Putamen (tissue), 1 donor: ENCODE measurements at regions not wholly inside any gene's neighbourhood (a gene's known extent, or its start where the extent isn't known, plus 50 kb on each side); places are given as distances from the start of the nearest gene placed in this dataset.
"Not testable (repeated sequence)": the region's sequence is repeated elsewhere in the genome, so short reads cannot be mapped to it uniquely, and the experiment has no call there.

Experiments used
- DNase-seq: peaks from one replicate; pipeline ENCODE4 v3.0.0-alpha.2; 2016; ENCODE audit warnings: low spot score

DNA sequence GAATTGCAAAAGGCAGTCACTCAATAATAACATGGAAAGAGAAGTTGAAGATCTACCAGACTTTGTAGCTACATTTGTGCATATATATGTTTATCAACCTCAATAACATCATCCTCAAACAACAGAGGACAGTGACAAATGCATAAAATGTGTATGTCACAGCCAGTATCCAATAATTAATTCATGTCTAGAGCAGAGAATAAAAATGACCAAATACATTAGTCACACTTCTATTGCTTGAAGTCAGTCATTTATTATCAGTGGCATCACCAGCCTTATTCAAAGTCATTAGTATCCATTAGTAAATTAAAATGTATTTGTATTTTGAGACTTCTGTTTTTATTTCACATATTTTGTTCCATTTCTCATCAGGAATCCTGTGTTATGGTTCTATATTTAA is 852.8 kb downstream of the XPNPEP1 start:
- DNase-seq, result no peak

DNA sequence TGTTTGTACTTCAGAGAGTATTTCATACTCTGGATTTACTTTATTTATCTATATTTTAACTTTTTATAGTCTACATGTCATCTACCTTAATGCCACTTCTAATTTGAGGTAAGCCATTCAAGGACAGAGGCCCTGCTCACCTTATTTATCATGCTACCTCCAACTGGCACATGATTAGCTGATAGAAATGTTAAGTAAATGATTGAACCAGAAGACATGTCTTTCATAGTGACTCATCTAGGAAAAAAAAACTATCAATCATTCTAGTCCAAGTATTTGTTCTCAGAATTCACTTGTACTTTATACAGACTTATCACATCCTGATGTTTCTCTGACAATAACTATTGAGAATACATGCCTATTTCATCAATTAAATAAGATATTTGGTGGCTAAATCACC is 856.3 kb downstream of the XPNPEP1 start:
- no peak for DNase-seq

GRCh38 chr10:109065821-109066220 is 857.5 kb downstream of the XPNPEP1 start:
- DNase-seq, result no peak

GRCh38 chr10:109062371-109062770 is 860.9 kb downstream of the XPNPEP1 start:
- DNase-seq, result no peak

- no peak for DNase-seq
These were observed 868.1 kb downstream of the XPNPEP1 start for GRCh38 chr10:109055243-109055642.

GRCh38 chr10:109047856-109048255 is 875.5 kb downstream of the XPNPEP1 start:
- no peak for DNase-seq

DNA sequence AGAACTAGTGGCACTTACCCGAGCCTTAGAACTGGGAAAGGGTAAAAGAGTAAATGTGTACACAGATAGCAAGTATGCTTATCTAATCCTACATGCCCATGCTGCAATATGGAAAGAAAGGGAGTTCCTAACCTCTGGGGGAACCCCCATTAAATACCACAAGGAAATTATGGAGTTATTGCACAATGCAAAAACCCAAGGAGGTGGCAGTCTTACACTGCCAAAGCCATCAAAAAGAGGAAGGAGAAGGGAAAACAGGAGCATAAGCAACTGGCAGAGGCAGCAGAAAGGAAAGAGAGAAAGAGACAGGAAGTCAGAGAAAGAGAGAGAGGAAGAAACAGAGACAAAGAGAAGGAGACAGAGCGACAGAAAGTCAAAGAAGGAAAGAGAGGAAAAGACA is 876.9 kb downstream of the XPNPEP1 start:
- DNase-seq, result not testable (repeated sequence)

GRCh38 chr10:109040622-109041021 is 882.7 kb downstream of the XPNPEP1 start:
- DNase-seq, result no peak

DNA sequence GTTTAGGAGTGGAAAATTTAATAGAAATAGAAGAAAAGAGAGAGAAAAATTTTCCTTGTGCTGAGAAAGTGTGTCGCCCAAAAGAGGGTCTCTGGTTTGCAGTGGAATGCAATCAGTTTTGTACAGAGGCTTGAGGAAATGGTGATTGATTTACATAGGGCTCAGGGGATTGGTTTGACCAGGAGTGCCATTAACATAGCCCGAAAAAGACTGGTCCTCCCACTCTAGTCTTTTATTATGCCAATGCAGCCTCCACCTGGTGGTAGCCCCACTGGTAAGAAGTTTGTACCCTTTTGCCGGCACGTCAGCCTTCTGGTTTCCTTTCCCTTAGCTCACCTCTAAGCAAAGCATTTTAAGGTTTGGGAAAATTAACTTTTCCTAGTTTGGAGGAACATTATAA is 885.3 kb downstream of the XPNPEP1 start:
- DNase-seq, result no peak

GRCh38 chr10:109030581-109031210 is 892.6 kb downstream of the XPNPEP1 start:
- no peak for DNase-seq

DNA sequence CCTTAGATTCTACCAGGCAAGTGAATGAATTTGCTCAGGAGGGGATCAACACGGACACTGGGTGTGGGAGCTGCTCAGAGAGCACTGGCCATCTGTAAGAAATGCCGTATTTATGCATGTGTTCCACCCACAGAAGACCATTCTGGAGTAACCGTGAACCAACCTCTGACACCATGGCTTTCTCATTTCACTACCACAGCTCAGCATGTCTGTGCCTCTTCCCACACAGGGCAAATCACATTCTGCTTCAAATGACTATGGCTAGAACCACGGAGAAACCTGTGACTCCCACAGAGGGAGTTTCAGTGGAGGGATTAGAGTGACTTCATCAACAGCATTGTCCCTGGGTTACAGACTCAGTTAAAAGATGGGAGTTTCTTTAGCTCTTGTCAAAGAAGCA is 893.4 kb downstream of the XPNPEP1 start:
- DNase-seq, result no peak

- DNase-seq, result no peak
These were observed 895.7 kb downstream of the XPNPEP1 start for GRCh38 chr10:109027534-109028185.

DNA sequence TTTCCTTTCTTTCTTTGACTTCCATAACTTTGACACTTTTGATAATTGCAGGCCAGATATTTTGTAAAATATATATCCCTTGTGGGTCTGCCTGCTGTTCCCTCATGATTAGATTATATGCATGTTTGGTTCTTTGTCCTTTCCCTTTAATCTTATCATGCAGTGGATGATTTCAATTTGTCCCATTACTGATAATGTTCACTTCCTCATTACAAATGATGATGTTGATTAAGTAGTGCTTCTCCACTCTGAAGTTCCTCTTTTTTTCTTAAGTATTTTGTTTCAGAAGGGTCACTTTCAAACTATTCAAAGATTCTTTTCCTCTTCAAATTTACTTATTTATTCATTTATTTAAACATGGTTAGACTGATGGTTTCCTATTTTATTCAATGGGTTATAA is 898.1 kb downstream of the XPNPEP1 start:
- no peak for DNase-seq

GRCh38 chr10:109022417-109023049 is 900.8 kb downstream of the XPNPEP1 start:
- no peak for DNase-seq

DNA sequence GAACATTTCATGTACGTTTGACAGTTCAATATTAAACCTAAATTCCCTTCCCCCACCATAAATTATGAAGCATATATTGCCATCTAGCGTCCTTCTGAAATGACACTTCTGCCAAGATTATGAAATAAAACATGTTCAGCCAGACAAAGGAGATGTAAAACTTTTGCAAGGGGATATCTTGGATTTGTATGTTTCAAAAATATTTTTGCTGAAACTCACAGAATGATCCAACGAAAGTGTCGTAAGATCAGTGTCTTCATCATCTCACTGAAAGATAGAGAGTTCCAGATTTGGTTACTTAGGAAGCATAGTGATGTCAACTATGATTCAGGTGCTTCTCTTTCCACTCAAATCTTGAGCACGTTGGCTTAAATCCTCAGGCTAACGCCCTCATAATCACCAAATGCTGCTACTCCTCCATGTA is 904.3 kb downstream of the XPNPEP1 start:
- no peak for DNase-seq

GRCh38 chr10:109007514-109007913 is 915.8 kb downstream of the XPNPEP1 start:
- DNase-seq, result no peak

GRCh38 chr10:108990441-108990840 is 932.9 kb downstream of the XPNPEP1 start:
- no peak for DNase-seq

DNA sequence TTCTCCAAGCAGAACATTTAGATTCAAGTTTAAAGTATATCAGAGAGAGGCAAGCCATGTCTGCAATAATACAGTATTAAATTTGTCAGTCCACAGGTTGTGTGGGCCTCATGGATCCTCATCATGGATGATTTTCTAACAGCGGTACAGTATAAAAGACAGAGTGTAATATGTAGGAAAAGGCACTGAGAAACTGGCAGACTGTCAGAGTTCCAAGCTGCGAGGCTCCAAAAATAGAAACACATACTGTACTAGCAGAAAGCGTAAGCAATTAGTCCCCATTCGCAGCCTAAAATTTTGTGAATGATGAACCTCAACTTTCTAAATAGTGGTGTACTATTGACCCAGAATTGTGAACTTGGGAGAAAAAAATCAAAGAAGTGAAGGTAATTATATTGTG is 933.3 kb downstream of the XPNPEP1 start:
- DNase-seq, result no peak

DNA sequence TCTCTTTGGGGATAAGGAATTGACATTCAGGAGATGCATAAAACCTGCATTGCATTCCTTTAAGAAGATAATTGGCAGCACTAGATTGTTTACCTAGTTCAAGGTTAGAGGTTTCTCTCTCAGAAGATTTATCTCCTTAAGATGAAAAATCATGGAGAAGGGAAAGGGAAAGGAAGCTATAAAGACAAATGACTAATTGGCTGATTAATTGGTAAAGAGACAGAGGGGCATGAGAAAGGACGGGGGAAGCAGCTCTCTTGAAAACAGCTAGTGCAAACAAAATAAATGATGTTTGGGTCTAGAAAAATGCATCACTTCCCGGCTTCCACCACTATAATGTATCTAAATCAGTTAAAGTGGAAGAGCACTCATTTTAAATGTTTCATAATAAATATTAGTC is 941.2 kb downstream of the XPNPEP1 start:
- no peak for DNase-seq

- DNase-seq, result no peak
These were observed 942.4 kb downstream of the XPNPEP1 start for GRCh38 chr10:108980869-108981268.

GRCh38 chr10:108975459-108976058 is 947.8 kb downstream of the XPNPEP1 start:
- no peak for DNase-seq

GRCh38 chr10:108970016-108970415 is 953.3 kb downstream of the XPNPEP1 start:
- DNase-seq, result no peak

- no peak for DNase-seq
These were observed 956.9 kb downstream of the XPNPEP1 start for GRCh38 chr10:108966411-108966810.
